ENCODE measurements at regions not wholly inside any gene's neighbourhood (a gene's known extent, or its start where the extent isn't known, plus 50 kb on each side); places are given as distances from the start of the nearest gene placed in this dataset.
A peak's percentile ranks its signal among the peaks of the same experiment; 100 is the strongest.
"Not testable (repeated sequence)": the region's sequence is repeated elsewhere in the genome, so short reads cannot be mapped to it uniquely, and the experiment has no call there.

DNA sequence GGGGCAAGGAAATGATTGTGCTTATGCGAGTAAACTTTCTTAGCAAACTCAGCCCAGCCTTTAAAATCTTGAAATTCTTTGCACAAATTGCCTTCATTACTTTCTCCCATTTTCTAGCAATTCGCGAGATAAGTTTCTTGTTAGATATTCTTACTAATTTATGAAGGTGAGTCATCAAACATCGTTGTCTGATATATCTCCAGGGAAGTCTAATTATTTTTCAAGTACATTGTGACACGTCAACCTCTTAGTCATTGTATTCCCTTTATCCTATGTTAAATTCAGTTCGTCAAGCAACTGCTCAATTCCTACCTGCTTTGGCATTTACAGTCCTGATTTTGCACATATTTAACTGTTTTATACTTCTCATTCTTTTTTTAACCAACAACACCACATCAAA lies 854.5 kb upstream of the CRIM1 start:
- TF ChIP-seq, protein P1, sequence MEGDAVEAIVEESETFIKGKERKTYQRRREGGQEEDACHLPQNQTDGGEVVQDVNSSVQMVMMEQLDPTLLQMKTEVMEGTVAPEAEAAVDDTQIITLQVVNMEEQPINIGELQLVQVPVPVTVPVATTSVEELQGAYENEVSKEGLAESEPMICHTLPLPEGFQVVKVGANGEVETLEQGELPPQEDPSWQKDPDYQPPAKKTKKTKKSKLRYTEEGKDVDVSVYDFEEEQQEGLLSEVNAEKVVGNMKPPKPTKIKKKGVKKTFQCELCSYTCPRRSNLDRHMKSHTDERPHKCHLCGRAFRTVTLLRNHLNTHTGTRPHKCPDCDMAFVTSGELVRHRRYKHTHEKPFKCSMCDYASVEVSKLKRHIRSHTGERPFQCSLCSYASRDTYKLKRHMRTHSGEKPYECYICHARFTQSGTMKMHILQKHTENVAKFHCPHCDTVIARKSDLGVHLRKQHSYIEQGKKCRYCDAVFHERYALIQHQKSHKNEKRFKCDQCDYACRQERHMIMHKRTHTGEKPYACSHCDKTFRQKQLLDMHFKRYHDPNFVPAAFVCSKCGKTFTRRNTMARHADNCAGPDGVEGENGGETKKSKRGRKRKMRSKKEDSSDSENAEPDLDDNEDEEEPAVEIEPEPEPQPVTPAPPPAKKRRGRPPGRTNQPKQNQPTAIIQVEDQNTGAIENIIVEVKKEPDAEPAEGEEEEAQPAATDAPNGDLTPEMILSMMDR (conservative IDR thresholded peaks at IDR 0.05), result no peak
- no peak overlapping the region for H3K27ac ChIP-seq

DNA sequence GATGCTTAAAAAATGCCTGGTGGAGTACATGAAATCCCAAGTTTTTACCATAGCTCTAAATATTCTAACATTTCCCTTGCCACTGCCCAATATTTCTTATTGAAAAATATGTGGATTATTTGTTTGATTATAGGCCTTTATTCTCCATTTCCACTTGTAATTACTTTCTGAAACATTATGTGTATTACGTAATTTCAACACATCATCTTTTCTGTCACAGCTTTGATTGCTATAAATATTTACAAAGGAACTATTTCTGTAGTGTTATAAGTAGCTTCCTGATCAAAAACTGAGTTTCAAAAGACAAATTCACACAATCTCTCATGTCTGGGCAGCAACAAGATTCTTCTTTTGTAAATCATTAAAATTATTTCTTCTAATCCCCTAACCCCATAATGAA lies 859.6 kb upstream of the CRIM1 start:
- TF ChIP-seq, protein P1 (conservative IDR thresholded peaks at IDR 0.05), result no peak
- no peak overlapping the region for H3K27ac ChIP-seq

DNA sequence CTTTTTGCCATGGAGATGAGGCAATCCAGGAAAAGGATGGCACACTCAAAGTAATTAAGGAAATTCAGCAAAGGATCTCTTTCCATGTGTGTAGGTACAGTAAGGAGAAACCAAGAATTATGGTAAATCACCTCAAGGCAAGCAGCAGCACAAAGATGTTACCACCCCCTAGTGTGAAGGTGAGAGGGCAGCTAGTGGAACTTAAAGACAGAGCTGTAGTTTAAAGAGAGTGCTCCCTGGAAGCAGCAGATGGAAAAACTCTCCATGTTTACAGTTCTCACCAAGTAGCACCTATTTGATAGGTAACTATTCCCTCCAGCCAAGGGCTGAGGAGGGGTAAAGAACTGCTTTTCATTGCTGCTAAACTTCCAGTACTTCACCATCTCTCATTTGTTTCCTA lies 860.4 kb upstream of the CRIM1 start:
- TF ChIP-seq, protein P1 (conservative IDR thresholded peaks at IDR 0.05), result no peak
- no peak overlapping the region for H3K27ac ChIP-seq

DNA sequence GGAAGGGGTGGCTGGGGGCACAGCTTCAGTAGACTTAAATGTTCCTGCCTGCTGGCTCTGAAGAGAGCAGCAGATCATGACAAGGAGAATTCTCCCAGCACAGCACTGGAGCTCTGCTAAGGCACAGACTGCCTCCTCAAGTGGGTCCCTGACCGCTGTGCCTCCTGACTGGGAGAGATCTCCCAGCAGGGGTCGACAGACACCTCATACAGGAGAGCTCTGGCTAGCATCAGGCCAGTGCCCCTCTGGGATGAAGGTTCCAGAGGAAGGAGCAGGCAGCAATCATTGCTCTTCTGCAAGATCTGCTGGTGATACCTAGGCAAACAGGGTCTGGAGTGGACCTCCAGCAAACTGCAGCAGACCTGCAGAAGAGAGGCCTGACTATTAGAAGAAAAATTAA lies 877.5 kb upstream of the CRIM1 start:
- not testable (repeated sequence) for H3K27ac ChIP-seq
- TF ChIP-seq, protein P1 (conservative IDR thresholded peaks at IDR 0.05), result 0 out of 2 replicates have a peak, but pooled peaks have one; percentile 7

DNA sequence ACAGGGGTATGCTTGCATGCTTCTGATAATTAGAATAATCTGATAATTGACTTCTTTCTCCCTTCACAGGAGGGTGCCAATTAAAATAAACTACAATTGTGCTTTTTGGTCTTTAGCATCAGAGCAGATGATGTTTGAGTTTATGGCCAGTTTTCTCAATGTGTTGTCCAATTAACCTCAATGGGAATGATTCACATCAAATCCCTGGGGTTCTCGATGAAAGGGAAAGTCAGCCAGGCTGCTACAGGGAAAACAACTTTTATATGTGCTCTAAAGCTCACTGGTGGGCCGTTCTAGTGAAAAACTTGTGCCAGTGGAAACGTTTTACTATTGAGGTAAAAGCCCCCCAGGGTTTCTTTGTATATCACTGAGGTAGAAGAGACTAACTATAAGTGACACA lies 887.3 kb upstream of the CRIM1 start:
- TF ChIP-seq, protein P1 (conservative IDR thresholded peaks at IDR 0.05), result no peak
- H3K27ac ChIP-seq, result no peak overlapping the region

DNA sequence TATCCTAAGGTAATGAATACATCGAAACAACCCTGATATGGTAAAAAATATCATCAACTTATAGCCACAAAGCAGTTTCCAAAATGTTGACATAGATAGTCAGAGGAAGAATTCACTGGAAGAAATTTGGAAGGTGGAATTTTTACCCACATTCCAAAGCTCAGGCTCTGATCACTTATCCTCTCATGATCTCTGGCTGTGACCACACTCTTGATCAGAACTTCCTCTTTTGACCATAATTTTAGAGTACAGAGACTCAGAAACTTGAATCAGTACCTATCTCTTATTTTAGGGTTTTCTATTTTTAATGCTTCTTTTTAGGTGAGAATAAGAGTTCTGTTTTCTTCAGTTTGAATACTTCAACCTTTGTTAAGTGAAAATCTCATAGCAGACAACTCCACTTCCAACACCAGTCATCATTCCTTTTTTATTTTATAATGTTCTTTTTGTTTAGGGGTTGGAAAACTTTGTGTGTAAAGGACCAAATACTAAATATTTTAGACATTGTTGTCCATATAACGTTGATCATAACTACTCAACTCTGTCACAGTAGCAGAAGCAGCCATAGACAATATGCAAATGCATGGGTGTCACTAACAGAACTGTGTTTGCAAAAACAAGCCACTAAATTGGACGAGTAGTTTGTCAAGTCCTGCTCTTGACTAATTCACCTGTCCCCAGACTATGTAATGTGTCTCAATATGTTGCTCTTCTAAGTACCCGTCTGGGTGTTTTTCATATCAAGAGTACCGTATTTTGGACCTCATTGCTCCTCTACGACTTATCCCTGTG lies 891.6 kb upstream of the CRIM1 start:
- TF ChIP-seq, protein P1 (conservative IDR thresholded peaks at IDR 0.05), result no peak
- H3K27ac ChIP-seq, result no peak overlapping the region

DNA sequence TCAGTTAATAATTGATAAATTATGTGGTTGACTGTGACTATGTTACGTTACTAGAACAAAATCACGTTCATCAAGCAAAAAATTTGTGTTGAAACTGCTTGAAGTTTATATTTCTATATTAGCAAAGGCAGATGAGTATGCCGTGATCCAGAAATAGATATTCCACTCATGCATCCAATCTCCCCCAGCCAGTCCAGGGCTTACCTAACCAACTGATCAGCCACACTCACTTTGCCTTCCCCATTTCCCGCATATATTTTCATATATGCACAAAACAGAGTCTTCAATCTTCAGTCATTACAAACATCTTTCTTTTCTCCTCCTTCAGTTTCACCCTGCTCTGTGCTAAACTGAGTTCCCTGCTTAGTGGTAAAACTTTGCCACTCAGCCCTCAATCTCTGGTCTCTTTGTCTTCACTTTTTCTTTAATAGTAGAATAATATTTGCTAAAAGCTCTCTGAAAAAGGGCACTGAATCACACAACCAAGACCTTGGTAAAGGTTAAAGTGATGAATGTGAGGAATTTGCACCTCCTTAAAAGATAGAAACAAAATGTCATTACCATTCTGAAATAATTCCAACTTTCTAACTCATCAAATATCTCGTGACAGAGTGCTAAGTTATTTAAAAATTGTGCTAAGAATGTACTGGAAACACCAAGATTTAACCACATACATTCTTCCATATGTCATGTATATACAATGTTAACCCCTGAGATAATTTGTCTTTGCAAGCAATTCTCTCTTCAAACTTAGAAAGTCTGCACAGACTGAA lies 893.2 kb upstream of the CRIM1 start:
- TF ChIP-seq, protein P1 (conservative IDR thresholded peaks at IDR 0.05), result no peak
- H3K27ac ChIP-seq, result no peak overlapping the region

Measured in VCaP (cell line).